HG03045 (cell line): ENCODE measurements at regions not wholly inside any gene's neighbourhood (a gene's known extent, or its start where the extent isn't known, plus 50 kb on each side); places are given as distances from the start of the nearest gene placed in this dataset.

Source experiments
- ATAC-seq: cut with Tn5 transposase; IDR thresholded peaks from one replicate; pipeline ENCODE4 v1.9.1; 2021; ENCODE audit warnings: mild to moderate bottlenecking, moderate library complexity; ENCODE audit not compliant: unreplicated experiment

- no peak for ATAC-seq
Measured at GRCh38 chr20:12623870-12624269, 384.9 kb upstream of the SPTLC3 start.

GRCh38 chr20:12627485-12627884 lies 381.3 kb upstream of the SPTLC3 start:
- no peak for ATAC-seq

DNA sequence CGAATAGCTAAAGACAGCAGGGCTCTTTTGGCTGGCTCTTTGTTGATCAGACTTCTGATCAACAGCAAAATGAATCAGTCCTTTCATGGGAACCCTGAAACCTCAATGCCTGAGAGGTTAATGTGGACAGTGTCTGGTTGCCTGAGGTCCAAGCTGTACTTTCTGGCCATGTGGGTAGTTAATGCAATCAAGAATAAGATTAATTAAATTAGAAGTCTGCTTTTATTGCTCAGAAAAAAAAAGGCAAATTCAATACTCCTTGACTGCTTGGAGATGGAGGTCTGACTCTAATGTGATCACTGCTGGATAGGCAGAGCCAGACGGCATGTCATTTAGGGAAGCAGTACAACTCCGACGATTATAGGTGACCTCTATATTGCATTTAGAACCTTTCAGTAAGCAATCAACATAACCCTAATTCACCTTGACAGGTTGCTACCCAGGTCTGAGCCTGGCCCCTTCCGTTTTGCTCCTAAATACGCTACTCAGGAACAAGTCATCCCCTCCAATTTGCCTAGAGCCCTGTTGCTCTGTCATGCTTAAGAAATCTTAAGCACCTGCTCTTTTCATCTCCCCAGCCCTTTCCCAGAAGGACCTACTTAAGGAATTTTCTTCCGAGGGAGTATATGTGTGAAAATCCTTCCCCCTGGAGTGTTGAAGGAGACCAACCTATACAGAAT lies 370.0 kb upstream of the SPTLC3 start:
- no peak for ATAC-seq

DNA sequence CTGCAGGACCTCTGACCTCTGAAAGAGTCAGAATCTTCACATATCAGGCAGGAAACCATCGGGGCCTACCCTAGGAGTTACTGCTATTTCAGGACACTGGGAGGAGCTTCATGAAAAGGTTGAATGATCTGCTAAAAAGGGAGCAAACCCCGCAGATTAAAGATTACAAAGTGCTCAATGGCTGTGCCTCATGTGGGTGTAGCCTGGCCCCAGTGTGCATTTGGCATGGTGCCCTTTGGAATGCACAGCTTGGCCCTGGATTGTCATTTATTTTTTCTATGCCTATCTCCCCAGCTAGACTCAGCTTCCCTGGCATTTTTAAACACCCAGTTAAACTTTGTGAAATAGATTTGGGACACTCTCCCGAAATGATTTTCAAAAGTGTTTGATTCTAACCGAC lies 368.5 kb upstream of the SPTLC3 start:
- ATAC-seq, result no peak

DNA sequence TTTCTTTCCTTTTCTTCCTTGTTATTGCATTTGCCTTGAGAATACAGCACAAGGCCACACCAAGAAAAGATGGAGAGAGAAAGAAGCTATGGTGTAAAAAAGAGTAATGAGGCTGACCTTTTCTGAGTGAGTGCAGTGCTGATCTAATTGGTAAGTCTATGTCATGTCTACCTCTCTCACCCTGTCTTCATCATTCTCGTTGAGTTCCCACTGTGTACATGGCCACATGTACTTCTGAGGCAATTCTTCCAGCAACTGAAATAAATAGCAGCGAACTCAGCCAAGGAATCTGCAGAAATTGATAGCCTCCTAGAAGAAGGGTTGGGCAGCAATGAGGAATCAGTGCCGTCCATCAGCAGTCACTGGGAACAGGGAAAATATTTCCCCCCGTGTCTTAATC lies 367.2 kb upstream of the SPTLC3 start:
- ATAC-seq, result no peak

- ATAC-seq, result no peak
Measured at GRCh38 chr20:12644461-12644860, 364.3 kb upstream of the SPTLC3 start.

DNA sequence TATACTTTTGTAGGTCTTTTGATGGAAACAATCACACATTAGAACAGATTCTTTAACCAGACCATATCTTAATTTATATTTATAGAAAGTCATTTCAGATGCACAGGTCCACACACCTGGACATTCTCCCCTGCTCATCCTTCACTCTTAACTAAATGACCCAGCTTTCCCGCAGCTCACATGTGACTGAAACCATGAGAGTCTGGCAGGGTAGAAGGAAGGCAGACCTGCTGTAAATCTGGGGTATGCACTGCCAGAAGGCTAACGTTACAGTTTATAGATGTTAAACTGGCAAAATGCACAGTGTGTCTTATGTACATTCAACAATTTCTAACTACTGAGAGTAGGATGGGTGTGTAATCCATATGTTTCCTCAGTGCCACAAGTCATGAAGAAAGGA lies 359.5 kb upstream of the SPTLC3 start:
- ATAC-seq, result no peak

GRCh38 chr20:12653642-12654041 lies 355.1 kb upstream of the SPTLC3 start:
- no peak for ATAC-seq

DNA sequence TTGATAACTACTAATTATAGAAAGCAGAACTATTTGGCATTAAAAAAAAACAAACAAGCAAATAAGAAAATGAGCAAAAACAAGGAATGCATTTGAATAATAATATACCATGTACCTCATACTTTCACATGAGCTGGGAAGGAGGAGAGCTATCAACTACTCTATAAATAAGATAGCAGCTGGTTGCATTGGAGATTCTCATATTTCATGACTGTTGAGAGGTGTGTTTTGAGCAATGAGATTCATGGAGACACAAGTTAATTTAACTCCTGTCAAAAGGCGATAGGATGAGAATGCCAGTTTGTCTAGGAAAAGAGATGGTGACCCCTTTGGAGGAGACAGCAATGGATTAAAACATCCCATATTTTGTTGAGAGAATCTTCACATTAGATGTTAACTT lies 348.8 kb upstream of the SPTLC3 start:
- ATAC-seq, result no peak

GRCh38 chr20:12660918-12661317 lies 347.9 kb upstream of the SPTLC3 start:
- no peak for ATAC-seq

GRCh38 chr20:12670301-12670700 lies 338.5 kb upstream of the SPTLC3 start:
- ATAC-seq, result no peak

DNA sequence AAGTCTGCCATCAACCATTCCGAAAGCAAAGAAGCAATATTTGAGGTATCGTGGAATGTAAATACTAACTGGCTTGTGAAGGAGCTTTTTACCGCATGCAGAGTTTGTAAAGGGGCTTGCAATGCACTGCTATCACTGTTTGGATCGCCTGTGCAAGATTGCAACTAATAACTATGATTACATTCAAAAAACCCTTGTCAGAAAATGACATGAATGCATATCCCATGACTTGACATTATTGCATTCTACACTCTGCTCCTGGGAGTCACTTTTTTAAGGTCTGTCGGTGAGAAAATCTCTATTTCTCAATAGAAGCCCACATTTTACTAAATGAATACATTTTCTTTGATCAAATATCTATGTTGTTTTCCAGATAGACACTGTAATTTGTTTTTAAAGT lies 335.4 kb upstream of the SPTLC3 start:
- ATAC-seq, result no peak

GRCh38 chr20:12677925-12678324 lies 330.8 kb upstream of the SPTLC3 start:
- ATAC-seq, result no peak

GRCh38 chr20:12679447-12679846 lies 329.3 kb upstream of the SPTLC3 start:
- ATAC-seq, result no peak

GRCh38 chr20:12682613-12683012 lies 326.2 kb upstream of the SPTLC3 start:
- no peak for ATAC-seq

DNA sequence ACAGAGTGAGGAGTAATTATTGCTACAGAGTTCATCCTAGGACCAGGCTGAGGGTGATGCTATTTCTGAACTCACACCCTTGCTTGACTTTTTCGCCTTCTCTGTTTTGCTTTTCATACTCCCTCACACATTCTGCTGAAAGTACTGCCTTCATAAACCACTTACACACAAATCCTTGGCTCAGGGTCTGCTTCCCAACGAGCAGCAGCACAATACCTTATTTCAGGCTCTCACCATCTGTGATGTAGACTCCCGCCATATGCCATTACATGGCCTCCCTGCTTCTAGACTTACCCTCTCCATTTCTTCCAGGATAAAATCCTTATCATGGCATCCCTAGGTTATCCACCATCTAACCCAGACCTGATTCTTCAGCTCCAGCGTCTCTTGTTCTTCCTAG lies 321.3 kb upstream of the SPTLC3 start:
- ATAC-seq, result no peak

DNA sequence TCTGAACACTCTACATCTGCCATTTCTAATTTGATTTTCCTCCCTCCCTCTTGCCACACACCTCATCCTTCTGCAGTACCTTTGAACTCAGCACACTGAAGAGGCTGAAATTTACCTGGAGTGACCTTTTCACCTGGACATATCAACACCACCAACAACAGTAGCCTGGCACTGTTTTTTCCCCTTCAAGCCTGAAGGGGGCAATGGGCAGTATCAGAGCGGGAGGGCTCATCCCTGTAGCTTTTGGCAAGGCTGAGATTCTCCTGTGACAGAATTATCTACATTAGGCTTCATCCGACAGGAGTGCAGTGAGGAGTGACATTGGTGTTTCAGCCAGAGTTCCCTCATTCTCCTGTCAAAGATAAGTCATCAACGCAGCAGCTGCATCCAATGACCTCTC lies 312.8 kb upstream of the SPTLC3 start:
- ATAC-seq, result no peak

DNA sequence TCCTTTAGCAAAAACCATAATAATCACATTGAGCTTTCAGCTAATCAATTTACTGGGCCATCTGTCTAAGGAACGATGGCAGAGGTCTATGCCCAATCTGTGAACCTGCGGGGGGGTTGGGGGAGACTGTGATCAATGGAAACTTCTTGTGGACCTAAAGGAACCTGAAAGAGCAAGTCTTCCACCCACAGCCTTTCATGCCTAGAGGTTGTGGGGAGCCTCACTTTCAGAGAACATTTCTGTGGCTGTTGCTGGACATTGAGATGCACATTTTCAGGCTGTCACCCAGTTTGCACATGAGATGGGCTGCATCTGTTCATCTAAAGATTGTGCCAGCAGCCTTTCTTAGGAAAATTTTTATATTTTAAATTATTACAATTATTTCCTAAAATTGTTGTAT lies 310.0 kb upstream of the SPTLC3 start:
- ATAC-seq, result no peak

- no peak for ATAC-seq
Measured at GRCh38 chr20:12699374-12700228, 309.2 kb upstream of the SPTLC3 start.

DNA sequence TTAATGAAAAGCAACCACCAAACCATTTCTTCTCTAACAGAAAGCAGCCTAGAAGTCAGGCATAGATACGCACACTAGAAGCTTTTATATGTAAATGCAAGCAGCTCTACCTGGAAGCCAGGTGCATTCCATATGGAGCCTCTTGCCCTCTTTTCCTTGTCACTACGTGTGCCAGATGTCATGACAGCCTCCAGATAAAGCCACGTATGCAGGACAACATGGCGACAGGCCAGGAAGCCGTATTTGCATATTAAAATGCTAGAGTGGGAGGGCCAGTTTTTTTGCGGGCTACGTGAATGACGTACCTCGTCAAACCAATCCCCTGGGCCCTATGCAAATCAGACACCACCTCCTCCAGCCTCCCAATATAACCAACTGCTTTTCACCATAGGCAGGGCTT lies 308.1 kb upstream of the SPTLC3 start:
- ATAC-seq, result no peak

GRCh38 chr20:12702312-12702711 lies 306.5 kb upstream of the SPTLC3 start:
- no peak for ATAC-seq

DNA sequence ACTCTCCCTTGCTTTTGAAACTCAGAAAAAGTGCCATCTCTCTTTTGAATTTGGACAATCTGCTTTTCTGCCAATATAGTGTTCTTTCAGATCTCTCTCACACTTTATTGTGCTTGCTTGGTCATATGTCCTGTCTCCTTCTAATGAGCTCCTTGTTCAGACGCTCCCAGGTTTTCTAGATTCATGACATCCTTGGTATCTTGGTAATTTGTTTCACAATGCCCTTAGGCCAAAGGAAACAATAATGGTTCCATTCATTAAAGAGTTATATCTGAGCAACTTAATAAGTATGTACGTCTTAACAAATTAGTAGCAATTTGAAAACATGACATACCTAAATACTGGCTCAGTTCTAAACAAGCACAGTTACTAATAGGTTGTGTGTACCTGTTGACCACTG lies 293.4 kb upstream of the SPTLC3 start:
- no peak for ATAC-seq
